Hematopoietic multipotent progenitor cell treated with erythropoietin and hydrocortisone succinate and interleukin-3 and kit ligand, for 17 days (in vitro differentiated cells): ENCODE measurements at regions not wholly inside any gene's neighbourhood (a gene's known extent, or its start where the extent isn't known, plus 50 kb on each side); places are given as distances from the start of the nearest gene placed in this dataset.
"Not testable (repeated sequence)": the region's sequence is repeated elsewhere in the genome, so short reads cannot be mapped to it uniquely, and the experiment has no call there.

Source experiments
- DNase-seq: peaks from one replicate; pipeline ENCODE4 v3.0.0-alpha.2; 2015; ENCODE audit warnings: low spot score

- no peak for DNase-seq
Observed at GRCh38 chr18:41134426-41134825, 820.6 kb upstream of the PIK3C3 start.

GRCh38 chr18:41131050-41131449 lies 824.0 kb upstream of the PIK3C3 start:
- no peak for DNase-seq

- DNase-seq: no peak
Observed at GRCh38 chr18:41128545-41128944, 826.5 kb upstream of the PIK3C3 start.

- DNase-seq: no peak
Observed at GRCh38 chr18:41128126-41128525, 826.9 kb upstream of the PIK3C3 start.

GRCh38 chr18:41126541-41127235 lies 828.3 kb upstream of the PIK3C3 start:
- DNase-seq: no peak

GRCh38 chr18:41121116-41121826 lies 833.8 kb upstream of the PIK3C3 start:
- no peak for DNase-seq

GRCh38 chr18:41119031-41119430 lies 836.0 kb upstream of the PIK3C3 start:
- no peak for DNase-seq

GRCh38 chr18:41113885-41114482 lies 841.0 kb upstream of the PIK3C3 start:
- no peak for DNase-seq

GRCh38 chr18:41099451-41099850 lies 855.6 kb upstream of the PIK3C3 start:
- DNase-seq: no peak

GRCh38 chr18:41096504-41096903 lies 858.5 kb upstream of the PIK3C3 start:
- no peak for DNase-seq

GRCh38 chr18:41077076-41077475 lies 878.0 kb upstream of the PIK3C3 start:
- no peak for DNase-seq

- DNase-seq: no peak
Observed at GRCh38 chr18:41075212-41075611, 879.8 kb upstream of the PIK3C3 start.

- DNase-seq: no peak
Observed at GRCh38 chr18:41073372-41073954, 881.6 kb upstream of the PIK3C3 start.

- DNase-seq: no peak
Observed at GRCh38 chr18:41072946-41073345, 882.1 kb upstream of the PIK3C3 start.

GRCh38 chr18:41071826-41072225 lies 883.2 kb upstream of the PIK3C3 start:
- DNase-seq: no peak

GRCh38 chr18:41069167-41069566 lies 885.9 kb upstream of the PIK3C3 start:
- no peak for DNase-seq

- DNase-seq: no peak
Observed at GRCh38 chr18:41064916-41065315, 890.1 kb upstream of the PIK3C3 start.

GRCh38 chr18:41060967-41061366 lies 894.1 kb upstream of the PIK3C3 start:
- no peak for DNase-seq

- no peak for DNase-seq
Observed at GRCh38 chr18:41059126-41059415, 896.0 kb upstream of the PIK3C3 start.

- no peak for DNase-seq
Observed at GRCh38 chr18:41058351-41059125, 896.5 kb upstream of the PIK3C3 start.

GRCh38 chr18:41052625-41053024 lies 902.4 kb upstream of the PIK3C3 start:
- DNase-seq: no peak

- not testable (repeated sequence) for DNase-seq
Observed at GRCh38 chr18:41046250-41046649, 908.8 kb upstream of the PIK3C3 start.
